ENCODE measurements at regions not wholly inside any gene's neighbourhood (a gene's known extent, or its start where the extent isn't known, plus 50 kb on each side); places are given as distances from the start of the nearest gene placed in this dataset.

DNA sequence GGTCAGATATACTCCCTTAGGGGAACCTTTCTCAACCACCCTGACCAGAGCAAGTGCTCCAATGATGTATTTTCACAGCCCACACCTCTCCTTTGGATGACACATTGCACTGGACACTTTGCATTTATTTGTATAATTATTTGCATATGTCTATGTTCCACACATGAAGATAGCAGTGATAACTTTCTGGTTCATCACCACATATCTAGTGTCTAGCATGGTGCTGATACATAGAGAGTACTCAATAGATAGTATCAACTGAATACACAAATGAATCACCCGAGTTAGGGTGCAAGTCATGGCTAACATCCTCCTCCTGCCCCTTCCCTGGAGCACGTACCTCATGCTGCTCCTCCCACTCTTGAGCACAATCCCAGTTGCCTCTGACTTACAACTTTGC, 617.6 kb downstream of the EBF1 start:
- no peak for DNase-seq (ENCODE audit: low spot score)

DNA sequence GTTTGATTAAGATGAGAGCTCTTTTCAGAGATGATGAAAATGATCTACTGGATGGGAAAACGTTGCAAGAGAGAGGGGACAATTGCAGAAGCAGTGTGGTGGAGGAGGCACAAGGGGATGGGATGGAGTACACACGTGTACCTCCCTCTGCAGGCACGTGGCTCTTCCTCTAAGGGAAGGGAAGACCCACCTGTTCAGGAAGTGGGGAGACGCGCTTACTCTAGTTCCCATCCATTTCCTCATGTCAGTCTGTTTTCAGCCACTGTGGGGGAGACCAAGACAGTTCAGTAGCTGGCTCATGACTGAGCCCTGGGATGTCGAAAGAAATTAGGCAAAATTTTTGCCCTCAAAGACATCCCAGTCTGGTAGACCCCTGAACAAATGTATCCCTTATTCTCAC, 619.2 kb upstream of the CLINT1 start:
- DNase-seq (ENCODE audit: low spot score), result no peak

DNA sequence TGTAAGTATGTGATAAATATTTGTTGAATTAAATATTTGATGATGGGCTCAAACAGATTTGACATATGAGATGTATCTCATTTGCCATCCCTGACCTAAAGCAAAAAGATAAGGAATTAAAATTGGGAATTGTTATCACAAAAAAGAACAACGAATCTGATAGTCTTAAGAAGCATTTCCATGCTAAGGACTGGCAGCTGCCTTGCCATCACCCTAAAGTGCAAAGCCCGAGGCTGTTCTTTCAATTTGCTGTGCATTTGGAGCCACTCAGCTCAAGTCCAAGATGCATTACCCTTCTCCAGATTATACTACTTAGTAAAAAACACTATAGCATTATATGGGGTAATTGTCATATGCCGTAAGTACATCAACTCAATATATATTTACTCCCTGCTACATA, 618.3 kb upstream of the CLINT1 start:
- no peak for DNase-seq (ENCODE audit: low spot score)

DNA sequence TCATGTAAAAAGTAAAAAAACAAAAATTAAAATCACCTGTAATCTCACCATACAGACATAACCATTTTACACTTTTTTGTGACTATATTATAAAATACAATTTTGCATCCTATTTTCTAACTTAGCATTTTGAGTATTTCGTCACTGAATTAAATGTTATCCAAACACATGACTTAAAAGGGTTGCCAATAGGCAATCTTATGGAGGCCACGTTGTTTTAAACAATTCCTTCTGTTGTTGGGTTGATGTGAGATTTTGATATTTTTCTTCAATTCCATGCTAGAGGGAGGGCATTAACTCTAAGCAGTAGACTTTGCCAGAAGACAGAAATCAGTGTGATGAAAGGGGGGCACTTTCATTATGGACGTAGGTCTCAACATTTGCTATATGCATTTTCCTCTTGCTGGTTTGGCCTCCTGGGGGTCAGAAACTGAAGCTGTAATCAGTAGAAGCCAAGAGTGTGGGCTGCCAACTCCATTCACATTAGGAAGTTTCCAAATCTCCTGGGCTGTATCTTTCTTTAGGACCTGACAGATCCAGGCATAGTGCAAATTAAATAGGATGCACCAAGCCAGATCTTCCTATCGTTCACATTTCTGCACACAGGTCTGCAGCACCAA, 614.2 kb upstream of the CLINT1 start:
- DNase-seq (ENCODE audit: low spot score), result no peak

DNA sequence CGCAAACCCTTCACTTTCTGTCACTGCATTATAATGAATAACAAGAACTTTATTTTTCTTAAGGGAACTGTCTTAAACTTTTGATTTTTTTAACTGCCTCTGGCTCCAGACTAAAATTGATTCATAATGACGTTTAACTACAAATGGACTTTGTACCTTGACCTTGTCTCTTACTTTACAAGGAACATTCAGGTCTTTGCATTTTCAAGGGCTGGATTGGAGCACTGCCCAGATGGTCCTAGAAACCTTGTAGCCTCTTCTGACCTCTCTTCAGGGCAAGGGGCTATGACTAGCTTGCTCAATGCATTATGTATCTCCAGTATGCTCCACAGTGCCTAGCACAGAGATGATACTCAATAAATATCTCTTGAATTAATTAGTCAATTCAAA, 612.6 kb upstream of the CLINT1 start:
- no peak for DNase-seq (ENCODE audit: low spot score)

DNA sequence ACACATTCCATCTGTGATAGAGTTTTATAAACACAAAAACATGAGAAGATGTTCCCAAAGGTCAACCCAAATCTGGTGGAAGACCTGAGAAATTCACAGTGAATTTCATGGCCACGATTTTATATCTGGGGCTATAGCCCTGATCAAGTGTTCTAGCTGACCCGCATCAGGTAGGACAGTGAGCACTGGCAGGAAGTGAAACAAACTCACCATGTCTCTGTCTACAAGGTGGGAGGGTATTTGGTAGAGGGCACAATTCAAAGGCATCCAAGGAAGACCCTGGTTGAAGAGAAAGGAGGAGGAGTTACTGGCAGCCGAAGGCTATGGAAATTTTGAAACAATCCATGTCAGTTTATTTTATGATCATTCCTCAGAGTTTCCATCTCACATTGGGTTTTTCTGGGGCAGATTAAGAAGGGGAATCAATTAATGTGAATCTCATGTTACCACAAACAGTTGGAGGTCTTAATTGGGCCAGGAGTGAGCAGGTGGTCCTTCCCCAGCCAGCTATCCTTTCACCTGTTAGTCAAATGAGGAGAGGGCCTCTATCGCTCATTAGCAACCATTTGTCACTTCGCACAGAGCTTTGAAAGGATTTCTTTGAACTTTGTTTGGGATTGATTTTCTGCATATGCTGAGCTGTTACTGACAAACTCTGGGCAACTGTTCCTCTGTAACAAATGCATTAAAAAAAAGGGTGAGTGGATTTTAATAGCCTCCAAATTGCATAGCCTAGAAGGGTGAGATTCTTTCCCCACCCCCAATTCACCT, 612.0 kb upstream of the CLINT1 start:
- DNase-seq (ENCODE audit: low spot score), result no peak

DNA sequence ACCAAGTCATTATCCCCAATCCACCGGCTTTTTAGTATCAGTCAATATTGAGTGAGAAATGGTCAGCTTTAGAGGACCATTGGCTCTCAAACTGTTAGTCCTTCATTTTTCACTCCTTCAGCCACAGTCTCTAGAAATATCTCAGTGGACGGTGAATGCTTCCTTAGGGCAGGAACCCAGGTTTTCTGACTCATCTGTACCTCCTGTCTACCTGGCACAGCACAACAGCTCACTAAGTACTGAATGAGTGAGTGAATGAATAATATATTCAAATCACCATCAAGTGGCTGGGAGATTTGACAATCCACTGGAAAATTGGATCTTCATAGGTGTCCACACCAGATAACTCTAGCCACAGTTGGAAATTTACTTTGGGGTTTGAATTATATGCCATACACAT, 609.5 kb upstream of the CLINT1 start:
- no peak for DNase-seq (ENCODE audit: low spot score)

DNA sequence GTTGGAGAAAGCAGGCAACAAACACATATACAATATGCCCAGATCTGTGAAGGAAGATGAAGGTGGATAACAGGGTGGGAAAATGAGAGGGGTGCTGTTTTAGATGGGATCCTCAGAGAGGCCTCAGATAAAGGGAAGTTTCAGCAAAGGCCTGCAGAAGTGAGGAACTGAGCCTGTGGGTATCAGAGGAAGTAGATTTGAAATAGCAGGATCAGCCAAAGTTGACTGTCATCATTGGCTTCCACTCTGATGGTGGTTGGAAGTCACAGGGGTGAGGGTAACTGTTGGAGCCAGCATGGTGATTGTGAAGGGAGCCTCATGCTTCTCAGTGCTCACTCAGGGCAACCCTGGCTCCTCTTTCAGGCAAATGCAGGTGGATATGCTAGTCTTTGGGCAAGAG, 607.2 kb upstream of the CLINT1 start:
- no peak for DNase-seq (ENCODE audit: low spot score)

DNA sequence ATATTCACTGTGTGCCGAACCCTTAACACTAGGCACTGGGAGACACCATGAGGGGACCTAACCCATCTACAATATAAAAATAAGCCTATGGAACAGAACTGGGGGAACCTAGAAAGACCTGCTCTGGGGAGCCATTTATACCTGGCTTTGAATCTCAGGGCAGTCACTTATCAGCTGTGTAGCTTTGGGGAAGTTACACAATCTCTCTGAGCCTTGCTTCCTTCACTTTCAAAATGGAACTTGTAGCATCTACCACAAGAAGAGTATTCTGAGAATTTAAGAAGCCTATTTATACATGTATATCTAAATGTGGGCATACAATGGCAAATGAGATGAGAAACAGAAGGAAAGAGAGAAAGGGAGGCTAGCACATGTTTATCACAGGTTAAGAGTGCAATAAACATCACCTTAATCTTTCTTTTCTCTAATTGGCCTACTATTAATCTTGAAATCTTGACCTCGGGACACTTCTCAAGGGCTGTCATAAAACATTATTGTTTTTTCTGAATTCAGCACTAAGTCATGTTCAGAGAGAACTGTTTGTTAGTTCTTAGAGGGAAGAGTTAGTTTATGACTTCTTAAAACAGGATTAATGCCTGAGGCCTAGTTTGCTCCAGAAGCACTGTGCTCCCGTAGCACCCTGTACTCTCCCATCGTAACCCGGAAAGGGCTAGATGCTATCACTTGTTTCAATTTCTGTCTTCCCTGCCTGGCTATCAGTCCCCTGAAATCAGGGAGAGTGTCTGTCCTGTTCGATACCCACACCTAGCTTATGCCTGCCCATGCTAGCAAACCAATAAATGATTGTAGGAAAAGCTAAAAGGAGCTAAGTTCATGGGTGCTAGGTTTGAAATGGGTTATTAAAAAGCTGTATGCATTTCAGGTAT, 606.4 kb upstream of the CLINT1 start:
- DNase-seq (ENCODE audit: low spot score), result no peak

DNA sequence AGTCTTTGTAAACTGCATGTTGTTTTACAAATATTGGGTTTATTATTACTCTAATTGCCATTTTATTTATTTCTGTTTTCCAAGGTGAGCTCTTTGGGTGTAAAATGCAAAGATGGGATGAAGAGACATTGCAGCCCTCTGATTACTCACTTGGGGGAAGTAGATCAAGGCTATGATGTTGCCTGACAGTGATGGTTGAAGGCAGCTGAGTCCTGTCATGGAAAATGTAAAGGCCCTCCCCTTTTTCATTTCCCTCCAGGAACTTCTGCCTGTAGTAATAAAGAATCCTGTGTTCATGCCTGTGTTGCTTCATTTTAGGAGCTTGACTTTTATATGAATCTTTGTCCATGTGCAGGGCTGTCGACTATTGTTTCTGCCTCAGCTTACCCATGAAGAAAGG, 605.4 kb upstream of the CLINT1 start:
- DNase-seq (ENCODE audit: low spot score), result no peak

DNA sequence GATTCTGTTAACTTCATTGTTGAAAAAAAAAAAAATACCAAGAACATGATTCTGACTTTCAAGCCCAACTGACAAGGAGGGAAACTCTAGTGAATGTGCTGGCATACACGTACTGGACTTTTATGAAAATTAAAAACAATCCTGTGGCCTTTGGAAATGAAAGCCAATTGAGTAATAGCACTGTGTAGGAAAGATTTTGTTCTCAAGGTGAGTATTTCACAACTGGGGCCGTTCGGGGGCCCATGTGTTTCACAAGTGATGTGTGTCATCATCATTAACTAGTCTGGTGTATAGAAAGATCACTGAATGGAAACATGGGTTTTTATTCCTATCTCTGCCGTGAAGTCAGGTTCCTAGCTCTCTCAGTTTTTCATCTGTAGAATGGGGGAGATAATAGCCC, 605.0 kb upstream of the CLINT1 start:
- DNase-seq (ENCODE audit: low spot score), result no peak

DNA sequence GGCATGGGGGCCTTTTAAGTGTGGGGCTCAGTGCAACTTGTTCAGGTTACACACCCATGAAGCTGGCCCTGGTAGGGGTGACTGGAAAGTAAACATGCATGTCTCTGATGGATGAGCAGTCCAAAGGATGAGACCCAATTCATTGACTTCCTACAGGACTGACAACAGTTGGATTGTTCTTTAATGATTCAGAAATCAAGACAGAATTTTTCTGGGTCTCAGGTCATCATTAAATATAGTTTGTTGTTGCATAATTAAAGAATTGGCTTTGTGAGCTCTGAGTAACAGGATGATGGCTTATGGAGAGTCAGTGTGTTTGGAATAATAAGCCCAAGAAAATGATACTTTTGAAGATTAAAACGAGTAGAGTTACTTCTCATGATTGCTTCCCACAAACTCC, 604.2 kb upstream of the CLINT1 start:
- no peak for DNase-seq (ENCODE audit: low spot score)

DNA sequence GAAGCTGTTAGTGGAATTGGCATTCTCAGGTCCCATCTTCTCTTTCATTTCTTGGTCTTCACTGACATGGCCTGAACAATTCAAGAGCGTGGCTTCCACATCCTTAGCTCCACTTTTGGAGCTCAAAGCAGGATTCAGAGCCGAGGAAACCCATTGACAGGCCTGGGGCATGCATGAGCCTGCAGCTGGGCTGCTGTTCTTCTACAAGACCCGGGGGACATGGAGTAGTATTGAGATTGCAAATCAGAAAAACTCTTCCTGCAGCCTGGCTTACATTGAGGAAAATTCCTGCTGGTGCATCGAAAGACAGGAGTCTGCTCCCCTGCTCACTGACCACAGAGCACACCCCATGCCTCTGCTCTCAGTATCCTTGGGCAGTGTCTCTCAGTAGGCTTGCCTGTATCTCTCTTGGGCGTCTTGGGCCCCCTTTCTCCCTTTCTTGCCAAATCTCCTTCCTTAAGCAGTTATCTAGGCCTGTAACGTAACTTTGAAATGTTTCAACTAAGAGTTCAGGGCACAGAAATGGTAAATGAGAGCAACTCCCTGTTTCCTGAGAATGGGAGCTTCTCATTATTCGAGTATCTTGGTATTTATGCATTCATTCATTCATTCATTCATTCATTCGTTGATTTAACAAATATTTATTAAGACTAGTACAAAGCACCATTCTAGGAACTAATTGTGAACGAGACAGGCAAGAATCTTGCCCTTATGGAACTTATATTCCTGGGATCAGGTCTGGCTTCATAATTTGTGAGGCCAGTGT, 603.6 kb upstream of the CLINT1 start:
- DNase-seq (ENCODE audit: low spot score), result no peak

DNA sequence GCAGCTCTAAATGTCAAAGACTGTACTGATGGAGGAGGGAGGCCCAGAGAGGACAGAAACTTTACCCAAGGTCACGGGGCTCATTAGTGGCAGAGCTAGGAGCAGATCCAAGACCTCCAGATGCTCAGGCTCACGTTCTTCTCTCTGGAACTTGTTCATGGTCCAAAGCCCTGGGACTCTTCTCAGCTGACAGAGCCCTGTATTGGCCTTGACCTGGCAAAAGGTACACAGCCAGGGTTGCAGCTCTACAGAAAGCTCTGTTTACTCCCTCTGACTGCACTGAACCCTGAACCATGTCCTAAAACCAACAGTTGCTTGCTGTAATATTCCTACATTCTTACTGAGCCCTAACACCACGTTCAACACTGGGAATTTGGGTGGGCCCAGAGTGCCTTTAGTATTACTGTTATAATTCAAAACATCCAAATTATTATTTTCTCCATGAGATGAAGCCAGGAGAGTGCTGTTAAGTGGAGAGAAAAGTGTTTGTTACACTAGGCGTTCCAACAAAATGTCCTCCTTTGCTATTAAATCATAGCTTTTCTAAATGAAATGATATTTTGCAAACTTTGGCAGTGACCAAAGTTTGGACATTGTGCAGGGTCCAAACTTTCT, 602.4 kb upstream of the CLINT1 start:
- DNase-seq (ENCODE audit: low spot score), result no peak

DNA sequence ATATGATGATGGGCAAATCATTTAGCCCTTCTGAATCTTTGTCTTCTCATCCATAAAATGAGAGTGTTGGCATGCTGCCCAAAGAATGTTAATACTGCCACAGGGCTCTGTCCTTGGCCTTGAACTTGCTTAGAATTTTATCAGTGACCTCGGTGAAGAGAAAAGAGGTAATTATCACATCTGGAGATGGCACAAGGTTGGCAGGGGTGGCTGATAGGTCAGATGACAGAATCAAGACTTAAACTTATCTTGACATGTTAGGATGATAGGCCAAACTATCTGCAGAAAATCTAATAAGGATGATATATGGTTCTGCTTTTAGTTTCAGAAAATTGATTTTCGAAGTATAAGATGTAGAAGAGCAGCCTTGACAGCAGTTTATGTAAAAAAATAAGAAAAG, 599.1 kb upstream of the CLINT1 start:
- DNase-seq (ENCODE audit: low spot score), result no peak

DNA sequence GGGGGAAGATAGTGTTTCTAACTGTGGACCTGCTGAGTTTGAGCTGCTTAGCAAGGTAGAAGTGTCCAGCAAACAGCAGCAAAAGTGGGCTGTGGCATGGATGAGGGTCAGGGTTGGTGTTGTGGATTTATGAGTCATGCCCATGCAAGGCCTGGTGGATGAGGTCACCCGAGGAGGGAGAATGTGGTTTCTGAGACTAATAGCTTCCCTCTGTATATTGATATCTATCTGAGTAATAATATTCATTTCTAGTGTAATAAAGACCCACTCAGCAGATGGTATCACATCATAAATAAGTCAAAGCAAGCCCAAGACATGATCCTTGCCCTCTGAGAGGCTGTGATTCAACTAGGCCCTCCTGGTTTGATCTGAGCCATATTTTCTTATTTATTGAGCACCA, 597.8 kb upstream of the CLINT1 start:
- DNase-seq (ENCODE audit: low spot score), result peak; percentile 64

DNA sequence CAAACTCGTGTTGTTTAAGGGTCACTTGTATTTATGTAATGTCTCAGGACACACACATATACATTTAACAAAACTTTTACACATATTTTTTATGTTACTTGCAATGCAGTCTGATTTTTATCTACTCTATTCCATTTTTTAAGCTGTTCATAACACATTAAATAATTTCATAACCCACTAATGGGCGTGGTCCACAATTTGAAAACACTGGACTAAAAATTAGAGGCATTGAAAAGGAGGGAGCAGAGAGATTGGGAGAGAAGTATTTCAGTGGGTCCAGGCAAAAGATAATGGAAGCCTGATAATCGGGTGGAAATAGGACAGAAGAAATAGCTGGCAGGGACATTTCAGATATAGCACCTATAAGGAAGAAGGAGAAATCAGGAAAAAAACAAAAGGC, 597.3 kb upstream of the CLINT1 start:
- no peak for DNase-seq (ENCODE audit: low spot score)

DNA sequence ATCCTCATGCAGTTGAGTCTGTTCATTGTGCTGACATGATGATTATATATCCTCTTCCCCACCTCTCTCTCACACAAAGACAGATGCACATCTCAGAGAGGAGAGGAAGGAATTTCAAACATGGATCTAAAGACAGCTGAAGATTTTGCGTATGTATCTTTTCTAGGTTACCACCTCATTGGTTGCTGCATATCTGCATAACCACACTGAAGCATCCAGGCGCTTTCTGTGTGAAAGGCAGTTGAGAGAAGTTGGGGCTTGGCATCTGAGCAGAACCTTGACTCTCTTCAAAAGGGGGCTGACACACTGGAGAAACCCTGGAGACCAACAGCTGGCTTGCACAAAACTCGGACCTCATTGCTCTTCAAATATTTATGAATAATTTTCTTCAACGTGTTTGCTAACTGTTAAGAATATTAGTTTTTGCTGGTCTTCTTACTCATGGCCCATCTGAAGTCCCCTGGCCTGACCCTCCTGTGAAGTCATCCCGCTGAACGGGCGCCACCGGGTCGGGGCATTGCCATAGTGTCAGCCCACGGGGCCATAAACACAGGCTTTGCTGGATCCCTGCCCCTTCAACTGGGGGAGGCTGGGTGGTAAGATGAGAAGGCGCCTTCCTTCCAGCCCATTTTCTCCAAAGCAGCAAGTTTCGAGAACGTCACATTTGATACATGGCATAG, 593.2 kb upstream of the CLINT1 start:
- DNase-seq (ENCODE audit: low spot score), result no peak

DNA sequence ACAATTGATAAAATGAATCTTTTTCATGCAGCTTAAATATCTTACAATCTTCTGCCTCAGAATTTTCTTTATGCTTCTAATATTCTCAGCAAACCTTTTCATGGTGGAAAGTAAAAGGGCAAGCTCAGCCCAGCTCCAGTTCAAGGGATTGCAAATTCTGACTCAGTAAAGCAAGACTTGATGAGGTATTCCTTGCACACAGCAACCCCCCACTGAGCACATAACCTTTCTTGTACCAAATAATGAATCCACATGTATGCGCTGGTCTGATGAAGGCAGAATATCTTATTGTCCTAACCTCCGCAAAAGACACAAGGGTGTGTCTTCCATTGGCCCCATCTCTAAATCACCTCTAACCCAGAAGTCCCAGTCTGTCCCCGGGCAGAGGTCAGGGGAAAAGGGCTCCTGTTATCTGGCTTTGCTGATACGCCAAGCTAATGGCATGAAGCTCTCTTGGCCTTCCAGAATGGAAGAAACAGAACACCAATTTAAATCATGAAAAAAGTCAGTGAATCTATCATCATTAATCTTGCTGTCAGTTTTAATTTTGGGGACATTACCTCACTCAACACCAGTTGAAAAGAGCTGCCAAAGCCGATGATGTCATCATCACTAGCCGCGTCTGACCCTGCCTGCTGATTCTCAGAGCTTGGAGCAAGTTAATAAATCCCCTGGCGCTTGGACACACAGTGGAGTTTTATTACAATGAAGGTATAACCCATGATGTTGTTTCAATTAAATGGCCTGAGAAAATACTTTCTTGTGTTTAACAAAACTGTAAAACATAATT, 592.5 kb upstream of the CLINT1 start:
- DNase-seq (ENCODE audit: low spot score), result no peak

DNA sequence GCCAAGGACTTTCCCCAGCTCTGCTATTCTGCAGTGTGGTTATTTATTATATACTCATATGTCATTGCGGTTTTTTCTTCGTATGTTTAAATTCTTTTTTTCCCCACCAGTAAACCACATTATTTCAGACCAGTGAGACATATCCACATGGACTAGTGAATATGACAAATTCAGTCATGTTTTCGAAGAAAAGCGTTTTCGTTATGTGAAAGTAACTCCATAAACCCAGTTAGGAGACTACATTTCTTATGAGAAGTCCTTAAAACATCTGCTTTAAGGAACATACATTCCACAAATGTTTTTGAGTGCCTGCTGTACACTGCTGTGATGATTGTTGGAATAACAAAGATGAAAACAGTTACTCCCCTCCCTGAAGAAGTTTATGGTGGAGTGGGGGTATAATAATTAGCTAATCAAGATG, 591.8 kb upstream of the CLINT1 start:
- no peak for DNase-seq (ENCODE audit: low spot score)
